ENCODE measurements at regions not wholly inside any gene's neighbourhood (a gene's known extent, or its start where the extent isn't known, plus 50 kb on each side); places are given as distances from the start of the nearest gene placed in this dataset.

DNA sequence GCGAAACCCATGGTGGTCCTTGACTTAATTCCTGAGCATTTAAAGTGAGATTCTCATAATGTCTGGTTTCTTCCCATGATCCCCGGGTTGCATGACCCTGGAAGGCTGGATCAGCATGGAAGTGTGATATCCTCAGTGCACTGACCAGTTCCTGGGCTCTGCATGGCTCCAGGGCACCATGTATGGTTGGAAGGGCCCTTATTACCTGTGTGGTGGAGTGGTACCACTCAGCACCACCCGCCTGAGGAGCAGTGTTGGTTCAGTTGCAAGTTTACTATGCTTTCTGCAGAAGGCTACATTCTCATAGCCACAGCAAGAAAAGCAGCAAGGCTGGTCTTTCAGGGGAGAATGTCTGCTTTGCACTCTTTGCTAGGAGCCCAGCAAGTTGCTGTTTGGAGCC, 325.7 kb upstream of the MKI67 start:
- no peak for TF ChIP-seq FOXP2 (optimal IDR thresholded peaks at IDR 0.05; ENCODE audit: borderline replicate concordance, extremely low read depth, extremely low read length, insufficient read depth)
- TF ChIP-seq POLR2AphosphoS5 (IDR thresholded peaks at IDR 0.05; ENCODE audit: low read depth, low read length): no peak
- TF ChIP-seq SIN3A (IDR thresholded peaks at IDR 0.05; ENCODE audit: borderline replicate concordance, insufficient read depth, low read length): no peak
- TF ChIP-seq, protein P1, sequence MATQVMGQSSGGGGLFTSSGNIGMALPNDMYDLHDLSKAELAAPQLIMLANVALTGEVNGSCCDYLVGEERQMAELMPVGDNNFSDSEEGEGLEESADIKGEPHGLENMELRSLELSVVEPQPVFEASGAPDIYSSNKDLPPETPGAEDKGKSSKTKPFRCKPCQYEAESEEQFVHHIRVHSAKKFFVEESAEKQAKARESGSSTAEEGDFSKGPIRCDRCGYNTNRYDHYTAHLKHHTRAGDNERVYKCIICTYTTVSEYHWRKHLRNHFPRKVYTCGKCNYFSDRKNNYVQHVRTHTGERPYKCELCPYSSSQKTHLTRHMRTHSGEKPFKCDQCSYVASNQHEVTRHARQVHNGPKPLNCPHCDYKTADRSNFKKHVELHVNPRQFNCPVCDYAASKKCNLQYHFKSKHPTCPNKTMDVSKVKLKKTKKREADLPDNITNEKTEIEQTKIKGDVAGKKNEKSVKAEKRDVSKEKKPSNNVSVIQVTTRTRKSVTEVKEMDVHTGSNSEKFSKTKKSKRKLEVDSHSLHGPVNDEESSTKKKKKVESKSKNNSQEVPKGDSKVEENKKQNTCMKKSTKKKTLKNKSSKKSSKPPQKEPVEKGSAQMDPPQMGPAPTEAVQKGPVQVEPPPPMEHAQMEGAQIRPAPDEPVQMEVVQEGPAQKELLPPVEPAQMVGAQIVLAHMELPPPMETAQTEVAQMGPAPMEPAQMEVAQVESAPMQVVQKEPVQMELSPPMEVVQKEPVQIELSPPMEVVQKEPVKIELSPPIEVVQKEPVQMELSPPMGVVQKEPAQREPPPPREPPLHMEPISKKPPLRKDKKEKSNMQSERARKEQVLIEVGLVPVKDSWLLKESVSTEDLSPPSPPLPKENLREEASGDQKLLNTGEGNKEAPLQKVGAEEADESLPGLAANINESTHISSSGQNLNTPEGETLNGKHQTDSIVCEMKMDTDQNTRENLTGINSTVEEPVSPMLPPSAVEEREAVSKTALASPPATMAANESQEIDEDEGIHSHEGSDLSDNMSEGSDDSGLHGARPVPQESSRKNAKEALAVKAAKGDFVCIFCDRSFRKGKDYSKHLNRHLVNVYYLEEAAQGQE (IDR thresholded peaks at IDR 0.05; ENCODE audit: insufficient read depth in 1 of 2, low read depth in 2 of 2, low read length in 2 of 2): no peak
- TF ChIP-seq TAF1 (IDR thresholded peaks at IDR 0.05; ENCODE audit: borderline replicate concordance, insufficient read depth, low read length): no peak

DNA sequence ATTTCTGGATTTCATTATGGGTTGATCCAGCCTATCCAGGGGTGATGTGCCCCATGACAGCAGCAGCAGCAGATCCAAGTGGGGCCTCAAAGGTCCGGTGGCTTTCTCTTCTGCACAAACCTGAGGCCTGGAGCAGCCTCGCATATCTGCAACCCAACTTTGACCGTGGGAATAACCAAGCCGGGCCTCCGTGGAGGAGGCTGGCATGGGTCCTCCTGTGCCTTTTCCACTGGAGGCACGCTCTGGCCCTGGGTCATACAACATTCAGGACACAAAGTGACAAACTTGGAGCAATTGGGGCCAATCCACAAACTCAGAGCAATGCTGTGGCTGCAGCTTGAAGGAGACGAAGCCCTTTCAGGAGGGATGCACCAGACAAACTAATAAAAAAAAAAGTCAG, 330.0 kb upstream of the MKI67 start:
- no peak for TF ChIP-seq POLR2AphosphoS5 (IDR thresholded peaks at IDR 0.05; ENCODE audit: low read depth, low read length)
- TF ChIP-seq TAF1 (IDR thresholded peaks at IDR 0.05; ENCODE audit: borderline replicate concordance, insufficient read depth, low read length): no peak

DNA sequence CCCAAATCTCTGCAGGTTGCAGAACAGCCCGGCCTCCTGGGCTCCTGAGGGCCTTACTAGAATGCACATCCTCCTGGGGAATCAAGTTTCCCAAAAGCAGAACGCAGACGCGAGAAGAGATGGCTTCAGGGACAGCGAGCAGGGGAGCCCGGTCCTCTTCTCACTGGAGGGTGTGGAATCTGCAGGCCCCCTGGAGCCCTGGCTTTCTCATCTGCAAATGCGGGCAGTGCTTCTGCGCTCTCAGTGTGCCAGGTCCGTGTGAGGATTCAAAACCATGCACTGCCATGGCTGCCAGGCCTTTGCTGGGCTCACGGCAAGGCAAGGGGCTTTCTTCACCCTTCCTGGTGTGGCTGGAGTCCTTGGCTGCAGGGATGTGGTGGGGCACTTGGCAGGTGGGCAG, 330.9 kb upstream of the MKI67 start:
- TF ChIP-seq SIN3A (IDR thresholded peaks at IDR 0.05; ENCODE audit: borderline replicate concordance, insufficient read depth, low read length) (no peak), TAF1 (IDR thresholded peaks at IDR 0.05; ENCODE audit: borderline replicate concordance, insufficient read depth, low read length) (no peak), FOXP2 (optimal IDR thresholded peaks at IDR 0.05; ENCODE audit: borderline replicate concordance, extremely low read depth, extremely low read length, insufficient read depth) (no peak), POLR2AphosphoS5 (IDR thresholded peaks at IDR 0.05; ENCODE audit: low read depth, low read length) (no peak)
- TF ChIP-seq, protein P1 (IDR thresholded peaks at IDR 0.05; ENCODE audit: insufficient read depth in 1 of 2, low read depth in 2 of 2, low read length in 2 of 2): no peak

GRCh38 chr10:128461991-128462390, 335.8 kb upstream of the MKI67 start:
- TF ChIP-seq TAF1 (IDR thresholded peaks at IDR 0.05; ENCODE audit: borderline replicate concordance, insufficient read depth, low read length): no peak
- no peak for TF ChIP-seq FOXP2 (optimal IDR thresholded peaks at IDR 0.05; ENCODE audit: borderline replicate concordance, extremely low read depth, extremely low read length, insufficient read depth)
- no peak for TF ChIP-seq SIN3A (IDR thresholded peaks at IDR 0.05; ENCODE audit: borderline replicate concordance, insufficient read depth, low read length)
- no peak for TF ChIP-seq POLR2AphosphoS5 (IDR thresholded peaks at IDR 0.05; ENCODE audit: low read depth, low read length)
- TF ChIP-seq, protein P1 (IDR thresholded peaks at IDR 0.05; ENCODE audit: insufficient read depth in 1 of 2, low read depth in 2 of 2, low read length in 2 of 2): no peak

DNA sequence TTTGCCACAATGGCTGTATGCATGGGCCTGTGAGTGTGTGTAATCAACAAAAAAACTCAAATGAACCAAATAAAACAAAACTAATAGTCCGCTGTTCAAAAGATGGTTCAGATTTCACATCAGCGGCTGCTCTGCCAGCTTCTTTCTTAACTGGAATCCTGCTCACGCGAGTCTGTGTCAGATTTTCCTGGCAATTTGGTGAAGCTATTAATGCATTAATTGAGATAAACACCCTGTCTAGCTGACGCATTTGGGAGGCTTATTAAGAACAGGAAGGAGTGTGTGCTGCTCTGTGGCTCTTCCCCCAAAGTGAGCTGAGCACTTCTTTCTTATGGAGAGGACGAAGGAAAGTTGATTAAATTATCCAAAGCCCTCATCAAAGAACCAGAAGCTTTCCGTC, 336.6 kb upstream of the MKI67 start:
- TF ChIP-seq POLR2AphosphoS5 (IDR thresholded peaks at IDR 0.05; ENCODE audit: low read depth, low read length): no peak

DNA sequence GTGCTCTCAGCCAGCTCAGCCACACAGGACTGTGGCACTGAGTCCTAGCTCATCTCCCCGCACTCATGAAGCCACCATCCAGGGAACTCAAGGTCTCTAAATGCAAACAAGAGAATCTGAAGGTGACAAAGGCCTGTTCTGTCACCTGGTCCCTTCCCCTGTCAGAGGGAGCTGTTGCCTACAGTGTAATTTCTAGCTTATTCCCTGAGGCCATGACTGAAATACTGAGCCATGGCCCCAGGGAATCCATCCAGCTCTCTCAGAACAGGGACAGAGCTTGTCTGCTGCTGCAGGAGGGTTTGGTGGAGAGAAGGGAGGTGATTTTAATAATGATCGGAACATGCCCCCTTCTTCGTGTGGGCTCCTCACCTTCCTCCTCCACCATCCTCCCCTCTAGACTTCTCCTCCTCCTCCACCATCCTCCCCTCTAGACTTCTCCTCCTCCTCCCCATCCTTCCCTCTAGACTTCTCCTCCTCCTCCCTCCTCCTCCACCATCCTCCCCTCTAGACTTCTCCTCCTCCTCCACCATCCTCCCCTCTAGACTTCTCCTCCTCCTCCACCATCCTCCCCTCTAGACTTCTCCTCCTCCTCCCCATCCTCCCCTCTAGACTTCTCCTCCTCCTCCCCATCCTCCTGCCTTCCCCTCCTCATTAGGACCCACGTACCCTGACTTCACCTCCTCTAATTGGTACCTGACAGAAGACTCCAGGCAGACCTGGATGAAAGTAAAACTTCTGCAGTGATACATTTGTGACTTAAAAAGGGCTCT, 338.0 kb upstream of the MKI67 start:
- TF ChIP-seq TAF1 (IDR thresholded peaks at IDR 0.05; ENCODE audit: borderline replicate concordance, insufficient read depth, low read length) (no peak), SIN3A (IDR thresholded peaks at IDR 0.05; ENCODE audit: borderline replicate concordance, insufficient read depth, low read length) (no peak), POLR2AphosphoS5 (IDR thresholded peaks at IDR 0.05; ENCODE audit: low read depth, low read length) (no peak), FOXP2 (optimal IDR thresholded peaks at IDR 0.05; ENCODE audit: borderline replicate concordance, extremely low read depth, extremely low read length, insufficient read depth) (no peak)
- TF ChIP-seq, protein P1 (IDR thresholded peaks at IDR 0.05; ENCODE audit: insufficient read depth in 1 of 2, low read depth in 2 of 2, low read length in 2 of 2): no peak

Data from PFSK-1 (cell line).